Hematopoietic multipotent progenitor cell (in vitro differentiated cells): ENCODE measurements at regions not wholly inside any gene's neighbourhood (a gene's known extent, or its start where the extent isn't known, plus 50 kb on each side); places are given as distances from the start of the nearest gene placed in this dataset.

Experiments
- DNase-seq, 3 donors: peaks; one replicate each; pipeline ENCODE4 v3.0.0-alpha.2; 2011 to 2015; ENCODE audit warnings: low read depth in 2 of 3, low spot score in 2 of 3

DNA sequence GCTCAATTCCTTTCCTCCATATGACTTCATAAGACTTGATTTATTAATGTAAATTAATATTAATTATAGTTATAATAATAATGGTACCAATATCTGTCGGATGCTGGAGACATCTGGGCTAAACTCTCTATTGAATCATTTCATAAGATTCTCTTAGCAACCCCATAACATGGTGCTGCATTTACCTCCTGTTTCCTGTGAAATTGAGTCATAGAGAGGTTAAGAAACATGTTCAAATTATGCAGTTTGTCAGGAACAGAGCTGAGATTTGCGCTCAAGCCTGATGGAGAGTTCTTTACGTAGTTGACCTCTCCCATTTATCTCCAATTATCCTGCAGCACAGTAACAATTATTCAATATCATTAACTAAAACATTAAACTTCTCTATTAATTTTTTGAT lies 621.8 kb upstream of the FZD8 start:
- no peak for DNase-seq

- DNase-seq, result no peak
These were observed 614.9 kb upstream of the FZD8 start for GRCh38 chr10:36256948-36257356.

DNA sequence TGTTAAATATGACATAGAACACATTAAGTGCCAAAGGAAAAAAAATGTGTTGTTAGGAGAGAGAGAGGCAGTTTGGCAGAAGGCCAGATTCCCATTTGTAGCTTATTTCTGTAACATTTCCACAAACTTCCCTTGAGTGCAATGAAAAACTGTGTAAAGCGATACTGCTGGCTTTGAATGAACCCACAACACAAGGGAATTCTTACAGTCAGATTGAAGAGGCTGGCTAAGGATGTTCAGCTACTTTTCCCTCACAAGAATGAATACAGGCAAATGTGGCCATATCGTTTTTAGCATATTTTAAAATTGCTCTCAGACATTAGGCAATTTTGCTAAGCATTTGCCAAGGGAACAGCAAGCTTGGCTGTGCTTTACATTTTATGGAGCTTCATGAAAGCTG lies 614.1 kb upstream of the FZD8 start:
- no peak for DNase-seq

DNA sequence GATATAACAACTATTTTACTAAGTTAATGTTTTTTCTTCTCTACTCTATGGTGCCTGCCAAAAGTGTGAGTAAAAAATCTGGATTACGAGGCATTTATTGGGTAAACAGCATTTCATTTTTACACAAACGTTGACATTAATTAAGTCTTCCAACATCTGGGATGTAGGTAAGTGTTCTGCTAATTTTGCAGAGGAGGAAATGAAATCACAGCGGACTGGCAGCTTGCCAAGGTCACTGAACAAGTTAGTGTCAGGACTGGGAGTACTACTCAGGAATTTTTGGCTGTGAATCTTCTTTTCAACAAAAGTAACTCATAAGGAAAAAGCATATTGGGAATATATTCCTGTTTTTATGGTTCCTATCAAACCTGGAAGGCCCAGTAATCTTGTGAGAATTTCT lies 612.1 kb upstream of the FZD8 start:
- DNase-seq, result no peak

DNA sequence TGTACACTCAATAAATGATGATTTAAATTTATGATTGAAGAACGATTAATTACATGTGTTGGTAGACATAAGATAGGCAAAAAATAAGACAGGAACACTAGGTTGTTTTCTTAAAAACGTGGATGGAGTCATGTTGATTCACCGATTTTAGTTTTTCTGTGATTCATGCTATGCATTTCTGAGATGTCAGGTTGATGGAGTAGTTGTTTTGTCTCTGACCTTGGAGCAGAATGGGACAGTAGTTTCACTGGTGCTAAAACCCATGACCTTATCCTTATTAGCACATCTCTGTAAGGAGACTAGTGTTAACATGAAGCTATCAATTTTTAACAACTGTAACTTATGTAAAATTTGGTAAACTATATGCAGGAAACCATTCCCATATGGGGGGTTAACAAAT lies 611.6 kb upstream of the FZD8 start:
- DNase-seq, result no peak

DNA sequence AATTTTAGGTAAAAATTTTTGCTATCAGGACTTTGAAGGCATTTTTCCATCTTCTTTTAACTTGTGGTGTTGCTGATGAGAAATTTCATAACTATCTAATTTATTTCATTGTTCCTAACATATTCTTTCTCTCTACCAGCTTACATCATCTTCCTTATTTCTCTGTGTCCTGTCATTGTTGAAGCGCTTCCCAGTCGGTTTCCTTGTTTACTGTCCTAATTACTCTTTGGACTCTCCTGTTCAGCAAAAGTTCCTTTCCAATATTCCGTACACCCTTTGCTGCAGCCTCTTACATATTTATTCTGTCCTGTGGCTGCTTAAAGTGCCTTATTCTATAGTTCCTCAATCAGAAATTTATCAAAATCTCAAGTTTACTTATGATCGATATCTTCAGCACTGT lies 609.0 kb upstream of the FZD8 start:
- DNase-seq, result no peak

- no peak for DNase-seq
These were observed 606.3 kb upstream of the FZD8 start for GRCh38 chr10:36248304-36248981.

DNA sequence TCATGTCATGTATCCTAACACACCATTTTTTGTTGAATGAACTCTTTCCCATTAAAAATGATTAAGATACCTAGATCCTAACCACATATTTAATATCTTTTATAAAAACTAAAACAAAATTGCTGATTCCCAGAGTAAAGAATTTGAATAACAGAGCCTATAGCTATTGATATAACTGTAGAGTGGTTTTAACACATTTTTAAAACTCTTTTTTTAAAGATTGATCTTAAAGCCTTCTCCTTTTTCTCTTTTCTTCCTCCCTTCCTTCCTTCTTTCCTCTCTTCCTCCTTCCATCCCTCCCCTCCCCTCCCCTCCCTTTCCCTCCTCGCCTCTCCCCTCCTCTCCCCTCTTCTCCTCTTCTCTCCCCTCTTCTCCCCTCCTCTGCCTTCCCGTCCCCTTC lies 605.4 kb upstream of the FZD8 start:
- DNase-seq, result no peak

- DNase-seq, result no peak
These were observed 594.8 kb upstream of the FZD8 start for GRCh38 chr10:36236931-36237330.

DNA sequence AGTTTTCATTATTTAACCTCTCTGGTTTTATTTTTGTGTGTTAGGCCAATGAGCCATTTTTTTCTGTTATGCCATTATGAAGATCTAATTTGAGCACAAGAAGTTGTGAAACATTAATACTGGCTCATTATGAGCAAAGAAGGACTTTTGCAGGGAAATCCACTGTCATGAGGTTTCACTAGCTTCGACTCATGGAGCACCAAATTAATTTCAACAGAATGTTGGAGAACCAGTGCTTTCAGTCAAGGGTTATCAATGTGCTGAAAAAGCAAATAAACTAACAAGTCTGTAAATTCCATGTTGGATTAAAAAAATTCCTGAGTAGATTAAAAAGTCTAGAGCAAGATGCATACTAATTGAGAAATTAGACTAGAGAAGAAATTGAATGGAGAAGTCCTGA lies 594.2 kb upstream of the FZD8 start:
- DNase-seq, result no peak

GRCh38 chr10:36232935-36233334 lies 590.8 kb upstream of the FZD8 start:
- no peak for DNase-seq

DNA sequence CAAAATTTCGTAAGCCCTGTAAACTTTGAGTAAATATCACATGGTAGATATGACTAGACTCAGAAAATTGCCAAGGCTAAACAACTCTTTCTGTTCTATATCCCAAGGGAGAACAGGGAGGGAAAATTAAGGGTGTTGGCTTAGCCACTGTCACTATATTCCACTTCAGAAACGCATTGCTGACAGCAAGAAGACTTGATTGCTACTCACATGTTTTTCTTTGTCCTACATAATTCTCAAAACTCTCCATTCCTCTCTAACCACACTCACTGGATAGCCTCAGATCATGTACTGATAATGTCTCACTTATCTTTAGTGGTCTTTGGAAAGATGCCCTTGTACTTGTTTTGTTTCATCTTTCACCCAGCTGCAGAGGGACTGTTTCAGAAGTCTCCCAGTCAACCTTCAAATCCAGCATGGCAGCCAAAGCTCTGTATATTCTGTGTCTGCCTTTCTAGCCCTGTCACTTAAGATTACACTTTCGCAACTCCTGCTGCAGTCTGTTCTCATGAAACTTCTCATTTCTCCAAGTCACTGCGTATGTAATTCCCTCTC lies 582.4 kb upstream of the FZD8 start:
- DNase-seq, result no peak

DNA sequence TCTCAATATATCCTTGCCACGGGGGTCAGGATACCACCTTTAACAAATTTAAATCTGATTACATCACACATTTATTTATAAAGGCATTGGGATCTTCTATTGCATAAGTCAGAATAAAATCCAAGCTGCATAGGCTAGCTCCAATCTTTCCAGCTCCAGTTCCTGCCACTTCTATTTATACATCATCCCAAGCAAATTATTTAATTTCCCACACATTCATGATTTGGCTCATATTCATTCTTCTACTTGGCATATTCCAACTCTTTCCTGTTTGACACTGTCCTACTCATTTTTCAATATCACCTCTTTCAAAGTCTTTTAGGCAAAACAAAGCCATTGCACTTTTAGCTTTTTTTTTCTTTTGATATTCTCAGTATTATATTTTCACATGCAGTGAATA lies 579.0 kb upstream of the FZD8 start:
- no peak for DNase-seq

- no peak for DNase-seq
These were observed 578.1 kb upstream of the FZD8 start for GRCh38 chr10:36220151-36220550.

- no peak for DNase-seq
These were observed 569.8 kb upstream of the FZD8 start for GRCh38 chr10:36211856-36212255.

DNA sequence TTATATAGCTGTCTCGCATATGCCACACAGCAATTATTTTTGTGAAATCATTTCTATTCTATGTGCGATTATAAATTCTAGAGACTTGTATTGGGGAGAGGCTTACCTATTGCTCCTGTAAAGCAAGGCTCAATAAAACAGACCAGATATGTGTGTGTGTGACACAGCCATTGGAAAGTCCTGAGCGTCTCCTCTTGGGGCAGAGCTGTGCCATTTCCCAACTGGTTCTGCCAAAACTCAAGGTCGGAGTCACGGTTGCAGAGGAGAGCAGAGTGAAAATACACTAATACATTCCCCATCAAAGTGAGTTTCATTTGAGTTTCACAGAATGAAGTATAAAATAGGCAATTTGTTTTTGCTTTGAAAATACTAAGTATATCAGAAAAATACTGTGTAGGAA lies 567.4 kb upstream of the FZD8 start:
- DNase-seq, result no peak

DNA sequence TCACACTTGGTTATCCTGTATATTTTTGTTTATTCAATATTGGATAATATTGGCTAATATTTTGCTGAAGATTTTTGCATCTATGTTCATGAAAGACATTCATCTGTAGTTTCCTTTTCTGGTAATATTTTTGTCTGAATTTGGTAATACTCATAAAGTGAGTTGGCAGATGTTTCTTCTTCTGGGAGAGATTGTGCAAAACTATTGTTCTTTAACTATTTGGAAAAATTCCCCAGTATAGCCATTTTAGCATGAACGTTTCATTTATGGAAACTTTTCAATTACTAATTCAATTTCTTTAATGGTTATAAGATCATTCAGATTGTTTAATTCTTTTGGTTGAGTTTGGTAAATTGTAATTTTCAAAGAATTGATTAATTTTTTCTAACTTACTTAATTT lies 560.8 kb upstream of the FZD8 start:
- no peak for DNase-seq

DNA sequence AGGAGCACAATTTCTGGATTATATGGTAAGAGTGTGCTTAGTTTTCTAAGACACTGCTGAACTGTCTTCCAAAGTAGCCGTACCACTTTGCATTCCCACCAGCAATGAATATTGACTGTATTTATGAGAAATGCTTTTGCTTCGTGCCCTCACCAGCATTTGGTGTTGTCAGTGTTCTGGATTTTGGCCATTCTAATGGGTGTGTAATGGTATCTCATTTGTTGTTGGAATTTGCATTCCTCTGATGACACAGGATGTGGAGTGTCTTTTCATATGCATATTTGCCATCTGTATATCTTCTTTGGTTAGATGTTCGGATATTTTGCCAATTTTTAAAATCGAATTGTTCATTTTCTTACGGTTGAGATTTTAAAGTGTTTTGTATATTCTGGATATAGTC lies 558.5 kb upstream of the FZD8 start:
- no peak for DNase-seq

GRCh38 chr10:36198322-36198721 lies 556.2 kb upstream of the FZD8 start:
- DNase-seq, result no peak

- no peak for DNase-seq
These were observed 553.3 kb upstream of the FZD8 start for GRCh38 chr10:36195364-36195763.

- DNase-seq, result no peak
These were observed 552.2 kb upstream of the FZD8 start for GRCh38 chr10:36194276-36194675.

DNA sequence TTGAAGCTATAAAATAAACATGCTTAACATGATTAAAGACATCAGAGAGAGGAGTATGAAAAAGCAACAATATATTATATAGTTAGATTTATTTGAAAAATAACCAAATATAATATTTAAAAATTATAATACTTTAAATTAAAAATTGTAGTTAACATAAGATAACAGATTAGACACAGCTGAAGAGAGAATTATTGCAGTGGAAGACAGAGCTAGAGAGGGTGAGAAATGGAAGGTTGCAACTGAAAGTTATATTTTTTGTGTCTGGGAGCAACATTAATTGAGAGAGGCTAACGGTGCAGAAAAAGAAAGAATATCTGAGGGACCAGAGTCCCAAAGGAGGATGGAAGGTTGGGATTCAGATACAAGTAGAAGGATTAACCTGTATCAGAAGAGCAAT lies 548.9 kb upstream of the FZD8 start:
- no peak for DNase-seq

DNA sequence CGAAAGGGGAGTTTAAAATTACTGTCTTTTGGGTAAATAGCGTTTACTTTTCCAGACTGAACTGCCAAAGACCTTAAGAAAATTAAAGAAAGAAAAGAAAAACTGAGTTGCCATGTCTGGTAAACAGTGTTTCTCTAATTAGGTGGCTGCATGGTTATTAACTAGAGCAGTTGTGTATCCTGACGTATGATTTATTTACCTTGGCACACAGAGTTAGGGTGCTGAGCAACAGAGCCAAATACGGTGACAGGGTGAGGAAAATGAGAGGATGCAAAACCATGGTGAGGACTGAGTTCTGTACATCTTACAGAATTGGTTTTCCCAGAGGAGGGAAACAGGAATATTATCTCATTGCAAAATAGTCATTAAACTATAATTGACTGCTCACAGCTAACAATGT lies 546.4 kb upstream of the FZD8 start:
- no peak for DNase-seq
